SK-N-SH treated with all-trans-retinoic acid at 6 μM for 48 hours (cell line): ENCODE measurements at regions not wholly inside any gene's neighbourhood (a gene's known extent, or its start where the extent isn't known, plus 50 kb on each side); places are given as distances from the start of the nearest gene placed in this dataset.

Source experiments
- ATAC-seq: fragments of 200-7000 bp; cut with Tn5 transposase; 3 replicates; pipeline ENCODE4 v1.9.1; 2020; ENCODE audit warnings: mild to moderate bottlenecking, moderate library complexity
- ARNTL ChIP-seq: fragments of 450-650 bp; formaldehyde crosslinking; IDR thresholded peaks from 2 replicates; pipeline ENCODE4 v1.5.0; 2020; ENCODE audit warnings: low read depth, mild to moderate bottlenecking, moderate library complexity, borderline replicate concordance
- BACH2 ChIP-seq: fragments of 250-450 bp; sonication (Bioruptor Pico); IDR thresholded peaks from 2 replicates; pipeline ENCODE4 v1.9.0; 2021; ENCODE audit warnings: mild to moderate bottlenecking, borderline replicate concordance
- CSDC2 ChIP-seq: fragments of 250-450 bp; sonication (Bioruptor Pico); IDR thresholded peaks from 2 replicates; pipeline ENCODE4 v1.5.0; 2020; ENCODE audit warnings: mild to moderate bottlenecking, moderate library complexity
- ESRRG ChIP-seq: fragments of 250-450 bp; sonication (Bioruptor Pico); IDR thresholded peaks from 2 replicates; pipeline ENCODE4 v1.6.1; 2021; ENCODE audit warnings: mild to moderate bottlenecking
- GLIS3 ChIP-seq: fragments of 250-450 bp; sonication (Bioruptor Pico); IDR thresholded peaks from 2 replicates; pipeline ENCODE4 v1.5.0; 2020; ENCODE audit warnings: mild to moderate bottlenecking, moderate library complexity
- ISL1 ChIP-seq: fragments of 250-450 bp; sonication (Bioruptor Pico); IDR thresholded peaks from 2 replicates; pipeline ENCODE4 v2.1.2; 2022; ENCODE audit warnings: mild to moderate bottlenecking, moderate library complexity
- OSR1 ChIP-seq: fragments of 250-450 bp; sonication (Bioruptor Pico); IDR thresholded peaks from 2 replicates; pipeline ENCODE4 v1.8.0; 2022; ENCODE audit warnings: moderate library complexity, mild to moderate bottlenecking, inconsistent platforms
- PPARA ChIP-seq: fragments of 250-450 bp; sonication (Bioruptor Pico); IDR thresholded peaks from 2 replicates; pipeline ENCODE4 v1.5.0; 2020; ENCODE audit warnings: mild to moderate bottlenecking, borderline replicate concordance
- RARB ChIP-seq: fragments of 250-450 bp; sonication (Bioruptor Pico); IDR thresholded peaks from 2 replicates; pipeline ENCODE4 v1.8.0; 2021; ENCODE audit warnings: mild to moderate bottlenecking, moderate library complexity
- SNAI2 ChIP-seq: fragments of 250-450 bp; sonication (Bioruptor Pico); IDR thresholded peaks from 2 replicates; pipeline ENCODE4 v1.5.0; 2020; ENCODE audit warnings: mild to moderate bottlenecking, moderate library complexity
- TCF4 ChIP-seq: fragments of 250-450 bp; sonication (Bioruptor Pico); IDR thresholded peaks from 2 replicates; pipeline ENCODE4 v1.8.0; 2021; ENCODE audit warnings: mild to moderate bottlenecking, moderate library complexity, borderline replicate concordance
- ZC3H10 ChIP-seq: fragments of 250-450 bp; sonication (Bioruptor Pico); IDR thresholded peaks from 2 replicates; pipeline ENCODE4 v1.5.1; 2021; ENCODE audit warnings: mild to moderate bottlenecking, moderate library complexity
- ZFP3 ChIP-seq: fragments of 250-450 bp; sonication (Bioruptor Pico); IDR thresholded peaks from 2 replicates; pipeline ENCODE4 v1.5.0; 2020; ENCODE audit warnings: mild to moderate bottlenecking, moderate library complexity
- ZFP30 ChIP-seq: fragments of 450-650 bp; formaldehyde crosslinking; IDR thresholded peaks from 2 replicates; pipeline ENCODE4 v1.5.0; 2022; ENCODE audit warnings: mild to moderate bottlenecking, moderate library complexity
- ZNF565 ChIP-seq: fragments of 450-650 bp; formaldehyde crosslinking; conservative IDR thresholded peaks from 2 replicates; pipeline ENCODE4 v1.5.0; 2020; ENCODE audit warnings: low read depth, mild to moderate bottlenecking, moderate library complexity
- ZNF70 ChIP-seq: fragments of 450-650 bp; formaldehyde crosslinking; IDR thresholded peaks from 2 replicates; pipeline ENCODE4 v1.5.0; 2020; ENCODE audit warnings: mild to moderate bottlenecking, moderate library complexity
- ZNF8 ChIP-seq: fragments of 450-650 bp; formaldehyde crosslinking; IDR thresholded peaks from 2 replicates; pipeline ENCODE4 v1.5.0; 2020; ENCODE audit warnings: mild to moderate bottlenecking, moderate library complexity
- TF ChIP-seq, protein P1 (sequence below): fragments of 250-450 bp; sonication (Bioruptor Pico); IDR thresholded peaks from 2 replicates; pipeline ENCODE4 v1.8.0; 2020; ENCODE audit warnings: mild to moderate bottlenecking, moderate library complexity, borderline replicate concordance
- TF ChIP-seq, protein P2 (sequence below): fragments of 250-450 bp; sonication (Bioruptor Pico); IDR thresholded peaks from 2 replicates; pipeline ENCODE4 v1.5.0; 2020; ENCODE audit warnings: mild to moderate bottlenecking, moderate library complexity
- TF ChIP-seq, protein P3 (sequence below): fragments of 250-450 bp; sonication (Bioruptor Pico); IDR thresholded peaks from 2 replicates; pipeline ENCODE4 v1.5.1; 2021; ENCODE audit warnings: mild to moderate bottlenecking, moderate library complexity
- TF ChIP-seq, protein P4 (sequence below): fragments of 250-450 bp; sonication (Bioruptor Pico); IDR thresholded peaks from 2 replicates; pipeline ENCODE4 v1.5.1; 2020; ENCODE audit warnings: low read depth, mild to moderate bottlenecking, moderate library complexity
- TF ChIP-seq, protein P5 (sequence below): fragments of 250-450 bp; sonication (Bioruptor Pico); IDR thresholded peaks from 2 replicates; pipeline ENCODE4 v1.8.0; 2021; ENCODE audit warnings: low read depth, mild to moderate bottlenecking, moderate library complexity, borderline replicate concordance

DNA sequence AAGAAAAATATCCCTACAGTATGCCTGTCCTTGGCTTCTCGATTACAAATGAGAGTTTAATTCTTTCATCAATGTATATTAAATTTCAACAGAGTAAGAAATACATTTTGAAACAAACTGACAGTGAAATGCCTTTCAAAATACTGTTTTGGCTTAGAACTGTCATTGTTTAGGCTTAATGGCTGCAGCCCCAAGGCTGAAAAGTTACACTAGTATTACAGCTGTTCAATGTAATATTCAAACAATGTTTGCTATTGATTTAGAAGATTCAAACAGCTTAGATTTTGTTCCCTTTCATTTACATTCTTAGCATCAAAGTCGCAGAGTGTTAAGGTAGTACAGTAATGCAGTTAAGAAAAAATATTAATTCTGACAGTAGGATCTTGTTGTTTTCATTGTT, 882.9 kb upstream of the ADGRL2 start:
- ATAC-seq, result no peak
- TF ChIP-seq RARB, result no peak
- no peak for TF ChIP-seq TCF4 (CRISPR knock-in tag)
- no peak for TF ChIP-seq ESRRG (CRISPR knock-in tag)
- no peak for TF ChIP-seq ARNTL (CRISPR knock-in tag)

DNA sequence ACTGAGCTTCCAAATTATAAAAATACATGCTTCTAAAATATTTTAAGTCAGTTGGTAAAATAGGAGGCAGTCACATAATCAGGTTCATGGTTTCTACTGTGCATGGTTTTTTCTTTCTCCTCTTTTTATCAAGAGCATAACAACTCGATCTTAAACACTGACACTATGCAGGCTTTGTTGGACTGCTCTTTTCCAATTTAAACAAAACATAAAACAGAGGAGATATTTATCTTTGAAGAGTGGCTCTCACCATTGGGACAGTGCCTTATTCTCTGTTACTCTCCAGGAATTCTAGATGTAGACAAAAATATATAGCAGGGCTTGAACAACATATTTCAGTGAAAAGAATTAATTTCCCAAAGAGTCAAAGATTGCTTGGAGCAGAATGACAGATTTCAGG, 883.5 kb upstream of the ADGRL2 start:
- TF ChIP-seq ISL1 (peak; percentile 40; the same call in 1 of the 2 replicates), GLIS3 (CRISPR knock-in tag) (no peak), ZFP3 (CRISPR knock-in tag) (no peak), SNAI2 (CRISPR knock-in tag) (no peak), ZNF8 (CRISPR knock-in tag) (no peak), TCF4 (CRISPR knock-in tag) (peak; percentile 64; the same call in 1 of the 2 replicates), BACH2 (no peak), CSDC2 (no peak), OSR1 (CRISPR knock-in tag) (no peak), ZFP30 (CRISPR knock-in tag) (no peak), ESRRG (CRISPR knock-in tag) (no peak), PPARA (CRISPR knock-in tag) (no peak), ZNF565 (CRISPR knock-in tag) (no peak), ARNTL (CRISPR knock-in tag) (no peak), ZC3H10 (no peak), RARB (no peak)
- TF ChIP-seq, protein P1, sequence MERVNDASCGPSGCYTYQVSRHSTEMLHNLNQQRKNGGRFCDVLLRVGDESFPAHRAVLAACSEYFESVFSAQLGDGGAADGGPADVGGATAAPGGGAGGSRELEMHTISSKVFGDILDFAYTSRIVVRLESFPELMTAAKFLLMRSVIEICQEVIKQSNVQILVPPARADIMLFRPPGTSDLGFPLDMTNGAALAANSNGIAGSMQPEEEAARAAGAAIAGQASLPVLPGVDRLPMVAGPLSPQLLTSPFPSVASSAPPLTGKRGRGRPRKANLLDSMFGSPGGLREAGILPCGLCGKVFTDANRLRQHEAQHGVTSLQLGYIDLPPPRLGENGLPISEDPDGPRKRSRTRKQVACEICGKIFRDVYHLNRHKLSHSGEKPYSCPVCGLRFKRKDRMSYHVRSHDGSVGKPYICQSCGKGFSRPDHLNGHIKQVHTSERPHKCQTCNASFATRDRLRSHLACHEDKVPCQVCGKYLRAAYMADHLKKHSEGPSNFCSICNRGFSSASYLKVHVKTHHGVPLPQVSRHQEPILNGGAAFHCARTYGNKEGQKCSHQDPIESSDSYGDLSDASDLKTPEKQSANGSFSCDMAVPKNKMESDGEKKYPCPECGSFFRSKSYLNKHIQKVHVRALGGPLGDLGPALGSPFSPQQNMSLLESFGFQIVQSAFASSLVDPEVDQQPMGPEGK (CRISPR knock-in tag), result no peak
- TF ChIP-seq, protein P2, sequence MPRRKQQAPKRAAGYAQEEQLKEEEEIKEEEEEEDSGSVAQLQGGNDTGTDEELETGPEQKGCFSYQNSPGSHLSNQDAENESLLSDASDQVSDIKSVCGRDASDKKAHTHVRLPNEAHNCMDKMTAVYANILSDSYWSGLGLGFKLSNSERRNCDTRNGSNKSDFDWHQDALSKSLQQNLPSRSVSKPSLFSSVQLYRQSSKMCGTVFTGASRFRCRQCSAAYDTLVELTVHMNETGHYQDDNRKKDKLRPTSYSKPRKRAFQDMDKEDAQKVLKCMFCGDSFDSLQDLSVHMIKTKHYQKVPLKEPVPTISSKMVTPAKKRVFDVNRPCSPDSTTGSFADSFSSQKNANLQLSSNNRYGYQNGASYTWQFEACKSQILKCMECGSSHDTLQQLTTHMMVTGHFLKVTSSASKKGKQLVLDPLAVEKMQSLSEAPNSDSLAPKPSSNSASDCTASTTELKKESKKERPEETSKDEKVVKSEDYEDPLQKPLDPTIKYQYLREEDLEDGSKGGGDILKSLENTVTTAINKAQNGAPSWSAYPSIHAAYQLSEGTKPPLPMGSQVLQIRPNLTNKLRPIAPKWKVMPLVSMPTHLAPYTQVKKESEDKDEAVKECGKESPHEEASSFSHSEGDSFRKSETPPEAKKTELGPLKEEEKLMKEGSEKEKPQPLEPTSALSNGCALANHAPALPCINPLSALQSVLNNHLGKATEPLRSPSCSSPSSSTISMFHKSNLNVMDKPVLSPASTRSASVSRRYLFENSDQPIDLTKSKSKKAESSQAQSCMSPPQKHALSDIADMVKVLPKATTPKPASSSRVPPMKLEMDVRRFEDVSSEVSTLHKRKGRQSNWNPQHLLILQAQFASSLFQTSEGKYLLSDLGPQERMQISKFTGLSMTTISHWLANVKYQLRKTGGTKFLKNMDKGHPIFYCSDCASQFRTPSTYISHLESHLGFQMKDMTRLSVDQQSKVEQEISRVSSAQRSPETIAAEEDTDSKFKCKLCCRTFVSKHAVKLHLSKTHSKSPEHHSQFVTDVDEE, result 0 out of 2 replicates have a peak, but pooled peaks have one; percentile 32
- TF ChIP-seq, protein P3, sequence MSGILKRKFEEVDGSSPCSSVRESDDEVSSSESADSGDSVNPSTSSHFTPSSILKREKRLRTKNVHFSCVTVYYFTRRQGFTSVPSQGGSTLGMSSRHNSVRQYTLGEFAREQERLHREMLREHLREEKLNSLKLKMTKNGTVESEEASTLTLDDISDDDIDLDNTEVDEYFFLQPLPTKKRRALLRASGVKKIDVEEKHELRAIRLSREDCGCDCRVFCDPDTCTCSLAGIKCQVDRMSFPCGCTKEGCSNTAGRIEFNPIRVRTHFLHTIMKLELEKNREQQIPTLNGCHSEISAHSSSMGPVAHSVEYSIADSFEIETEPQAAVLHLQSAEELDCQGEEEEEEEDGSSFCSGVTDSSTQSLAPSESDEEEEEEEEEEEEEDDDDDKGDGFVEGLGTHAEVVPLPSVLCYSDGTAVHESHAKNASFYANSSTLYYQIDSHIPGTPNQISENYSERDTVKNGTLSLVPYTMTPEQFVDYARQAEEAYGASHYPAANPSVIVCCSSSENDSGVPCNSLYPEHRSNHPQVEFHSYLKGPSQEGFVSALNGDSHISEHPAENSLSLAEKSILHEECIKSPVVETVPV (CRISPR knock-in tag), result no peak
- TF ChIP-seq, protein P4, sequence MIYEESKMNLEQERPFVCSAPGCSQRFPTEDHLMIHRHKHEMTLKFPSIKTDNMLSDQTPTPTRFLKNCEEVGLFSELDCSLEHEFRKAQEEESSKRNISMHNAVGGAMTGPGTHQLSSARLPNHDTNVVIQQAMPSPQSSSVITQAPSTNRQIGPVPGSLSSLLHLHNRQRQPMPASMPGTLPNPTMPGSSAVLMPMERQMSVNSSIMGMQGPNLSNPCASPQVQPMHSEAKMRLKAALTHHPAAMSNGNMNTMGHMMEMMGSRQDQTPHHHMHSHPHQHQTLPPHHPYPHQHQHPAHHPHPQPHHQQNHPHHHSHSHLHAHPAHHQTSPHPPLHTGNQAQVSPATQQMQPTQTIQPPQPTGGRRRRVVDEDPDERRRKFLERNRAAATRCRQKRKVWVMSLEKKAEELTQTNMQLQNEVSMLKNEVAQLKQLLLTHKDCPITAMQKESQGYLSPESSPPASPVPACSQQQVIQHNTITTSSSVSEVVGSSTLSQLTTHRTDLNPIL (CRISPR knock-in tag), result 0 out of 2 replicates have a peak, but pooled peaks have one; percentile 8
- TF ChIP-seq, protein P5, sequence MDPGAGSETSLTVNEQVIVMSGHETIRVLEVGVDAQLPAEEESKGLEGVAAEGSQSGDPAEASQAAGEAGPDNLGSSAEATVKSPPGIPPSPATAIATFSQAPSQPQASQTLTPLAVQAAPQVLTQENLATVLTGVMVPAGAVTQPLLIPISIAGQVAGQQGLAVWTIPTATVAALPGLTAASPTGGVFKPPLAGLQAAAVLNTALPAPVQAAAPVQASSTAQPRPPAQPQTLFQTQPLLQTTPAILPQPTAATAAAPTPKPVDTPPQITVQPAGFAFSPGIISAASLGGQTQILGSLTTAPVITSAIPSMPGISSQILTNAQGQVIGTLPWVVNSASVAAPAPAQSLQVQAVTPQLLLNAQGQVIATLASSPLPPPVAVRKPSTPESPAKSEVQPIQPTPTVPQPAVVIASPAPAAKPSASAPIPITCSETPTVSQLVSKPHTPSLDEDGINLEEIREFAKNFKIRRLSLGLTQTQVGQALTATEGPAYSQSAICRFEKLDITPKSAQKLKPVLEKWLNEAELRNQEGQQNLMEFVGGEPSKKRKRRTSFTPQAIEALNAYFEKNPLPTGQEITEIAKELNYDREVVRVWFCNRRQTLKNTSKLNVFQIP (CRISPR knock-in tag), result no peak

DNA sequence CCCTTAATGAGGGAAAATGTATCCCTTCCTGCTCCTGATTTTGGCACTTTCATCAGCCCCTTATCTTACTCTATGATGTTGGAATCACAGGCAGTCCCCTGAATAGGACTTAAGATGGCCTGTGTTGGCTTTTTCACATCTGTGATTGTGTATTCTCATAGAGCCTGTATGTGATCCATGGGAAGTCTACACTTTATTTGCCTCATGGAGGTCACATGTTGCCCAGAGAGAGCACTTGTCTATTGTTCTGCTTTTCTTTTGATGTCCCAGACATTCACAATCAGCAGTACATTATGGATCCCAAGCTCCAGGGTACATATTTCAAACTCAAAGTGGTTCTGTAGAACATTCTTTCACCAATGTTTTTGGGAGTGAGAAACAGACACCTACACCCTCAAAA, 885.2 kb upstream of the ADGRL2 start:
- TF ChIP-seq, protein P5 (CRISPR knock-in tag), result no peak
- TF ChIP-seq ZNF8 (CRISPR knock-in tag) (no peak), ZNF70 (no peak)

More for the DNA sequence above, 883.5 kb upstream of the ADGRL2 start:
- ATAC-seq, result no peak; the same call in 2 of the 3 replicates

More for the DNA sequence above, 885.2 kb upstream of the ADGRL2 start:
- no peak for ATAC-seq
